WTC11 (cell line): ENCODE measurements at regions not wholly inside any gene's neighbourhood (a gene's known extent, or its start where the extent isn't known, plus 50 kb on each side); places are given as distances from the start of the nearest gene placed in this dataset.

Experiments used
- ATAC-seq: fragments of 200-7000 bp; cut with Tn5 transposase; 2 replicates; pipeline ENCODE4 v1.10.0; 2021; ENCODE audit warnings: mild to moderate bottlenecking, moderate library complexity
- CTCF ChIA-PET: fragments of 300-600 bp; sonication (Branson Sonifier 250); formaldehyde crosslinking; loops from one replicate; lab custom pipeline; 2021; ENCODE audit warnings: antibody characterized with exemption; lab: Charles Lee
- POLR2A ChIA-PET: fragments of 350-600 bp; sonication (Branson Sonifier 250); formaldehyde crosslinking; loops from one replicate; lab custom pipeline; 2021; ENCODE audit warnings: antibody characterized with exemption; lab: Charles Lee
- DNase-seq: peaks from one replicate; pipeline ENCODE4 v3.0.0; 2021; ENCODE audit warnings: low spot score
- H3K27ac Mint-ChIP-seq: 2 replicates; pipeline ENCODE4 v1.8.0; 2021; ENCODE audit warnings: mixed read lengths
- H3K27me3 Mint-ChIP-seq: 2 replicates; pipeline ENCODE4 v1.8.0; 2021; ENCODE audit warnings: low read depth, mild to moderate bottlenecking, moderate library complexity, mixed read lengths
- H3K36me3 Mint-ChIP-seq: 2 replicates; pipeline ENCODE4 v1.8.0; 2021; ENCODE audit warnings: mixed read lengths
- H3K4me1 Mint-ChIP-seq: 2 replicates; pipeline ENCODE4 v1.8.0; 2022; ENCODE audit warnings: mixed read lengths
- H3K4me3 Mint-ChIP-seq: 2 replicates; pipeline ENCODE4 v1.8.0; 2021; ENCODE audit warnings: mild to moderate bottlenecking, moderate library complexity, mixed read lengths
- H3K9me3 Mint-ChIP-seq: 2 replicates; pipeline ENCODE4 v1.8.0; 2021; ENCODE audit warnings: mixed read lengths
- AFF4 ChIP-seq: sonication (generic); formaldehyde crosslinking; IDR thresholded peaks from 2 replicates; pipeline ENCODE4 v1.8.1; 2023; ENCODE audit warnings: mild to moderate bottlenecking, missing genetic modification reagents, borderline replicate concordance
- ATF1 ChIP-seq: sonication (generic); formaldehyde crosslinking; IDR thresholded peaks from 2 replicates; pipeline ENCODE4 v1.8.1; 2023; ENCODE audit warnings: mild to moderate bottlenecking, moderate library complexity, missing genetic modification reagents
- ATF3 ChIP-seq: sonication (generic); formaldehyde crosslinking; conservative IDR thresholded peaks from 2 replicates; pipeline ENCODE4 v1.8.1; 2022; ENCODE audit warnings: mild to moderate bottlenecking, missing genetic modification reagents
- ATF6 ChIP-seq: sonication (generic); formaldehyde crosslinking; IDR thresholded peaks from 2 replicates; pipeline ENCODE4 v1.8.1; 2023; ENCODE audit warnings: mild to moderate bottlenecking, missing genetic modification reagents
- CTCF ChIP-seq: fragments of 200-600 bp; IDR thresholded peaks from 2 replicates; pipeline ENCODE4 v1.8.0; 2022; ENCODE audit warnings: antibody characterized with exemption
- EMX1 ChIP-seq: fragments of 250-450 bp; sonication (Bioruptor Pico); IDR thresholded peaks from 2 replicates; pipeline ENCODE4 v1.8.0; 2021; ENCODE audit warnings: mild to moderate bottlenecking
- FOXP1 ChIP-seq: sonication (generic); formaldehyde crosslinking; IDR thresholded peaks from 2 replicates; pipeline ENCODE4 v1.8.0; 2022; ENCODE audit warnings: missing genetic modification reagents, mild to moderate bottlenecking, moderate library complexity, borderline replicate concordance
- GABPB1 ChIP-seq: sonication (generic); formaldehyde crosslinking; IDR thresholded peaks from 2 replicates; pipeline ENCODE4 v1.8.1; 2023; ENCODE audit warnings: mild to moderate bottlenecking, missing genetic modification reagents
- HMGA2 ChIP-seq: fragments of 250-450 bp; sonication (Bioruptor Pico); IDR thresholded peaks from 2 replicates; pipeline ENCODE4 v1.4.0; 2021; ENCODE audit warnings: mild to moderate bottlenecking, moderate library complexity
- JAZF1 ChIP-seq: fragments of 250-450 bp; sonication (Bioruptor Pico); IDR thresholded peaks from 2 replicates; pipeline ENCODE4 v1.9.0; 2021; ENCODE audit warnings: moderate library complexity, mild to moderate bottlenecking, inconsistent platforms
- NFATC4 ChIP-seq: fragments of 250-450 bp; sonication (Bioruptor Pico); IDR thresholded peaks from 2 replicates; pipeline ENCODE4 v1.9.0; 2021; ENCODE audit warnings: mild to moderate bottlenecking
- NFYB ChIP-seq: sonication (generic); formaldehyde crosslinking; conservative IDR thresholded peaks from 2 replicates; pipeline ENCODE4 v1.8.0; 2022; ENCODE audit warnings: low read depth, missing genetic modification reagents
- OVOL2 ChIP-seq: fragments of 250-450 bp; sonication (Bioruptor Pico); IDR thresholded peaks from 2 replicates; pipeline ENCODE4 v1.9.0; 2021; ENCODE audit warnings: mild to moderate bottlenecking, borderline replicate concordance
- STAT6 ChIP-seq: sonication (generic); formaldehyde crosslinking; conservative IDR thresholded peaks from 2 replicates; pipeline ENCODE4 v1.8.1; 2023; ENCODE audit warnings: mild to moderate bottlenecking, low read depth, missing genetic modification reagents, moderate library complexity
- TCF7 ChIP-seq: sonication (generic); formaldehyde crosslinking; IDR thresholded peaks from 2 replicates; pipeline ENCODE4 v1.8.0; 2022; ENCODE audit warnings: mild to moderate bottlenecking, low read depth, missing genetic modification reagents, moderate library complexity
- TEAD4 ChIP-seq: sonication (generic); formaldehyde crosslinking; IDR thresholded peaks from 2 replicates; pipeline ENCODE4 v1.8.0; 2022; ENCODE audit warnings: mild to moderate bottlenecking, missing genetic modification reagents
- TP53 ChIP-seq: sonication (generic); formaldehyde crosslinking; IDR thresholded peaks from 2 replicates; pipeline ENCODE4 v1.8.1; 2023; ENCODE audit warnings: mild to moderate bottlenecking, missing genetic modification reagents
- ZMAT4 ChIP-seq: fragments of 250-450 bp; sonication (Bioruptor Pico); IDR thresholded peaks from 2 replicates; pipeline ENCODE4 v1.9.0; 2021; ENCODE audit warnings: mild to moderate bottlenecking
- ZNF232 ChIP-seq: sonication (generic); formaldehyde crosslinking; IDR thresholded peaks from 2 replicates; pipeline ENCODE4 v1.8.0; 2022; ENCODE audit warnings: mild to moderate bottlenecking, missing genetic modification reagents
- ZNF512 ChIP-seq: sonication (generic); formaldehyde crosslinking; IDR thresholded peaks from 2 replicates; pipeline ENCODE4 v1.8.1; 2022; ENCODE audit warnings: missing genetic modification reagents, borderline replicate concordance
- ZNF532 ChIP-seq: fragments of 250-450 bp; sonication (Bioruptor Pico); IDR thresholded peaks from 2 replicates; pipeline ENCODE4 v1.9.0; 2021; ENCODE audit warnings: mild to moderate bottlenecking, borderline replicate concordance

GRCh38 chr10:128390596-128390995 lies 264.4 kb upstream of the MKI67 start (continued):
- TF ChIP-seq AFF4 (CRISPR knock-in tag) (no peak), STAT6 (CRISPR knock-in tag) (no peak), FOXP1 (CRISPR knock-in tag) (no peak), CTCF (no peak), ATF6 (CRISPR knock-in tag) (no peak), EMX1 (CRISPR knock-in tag) (no peak), ZMAT4 (CRISPR knock-in tag) (no peak)

- Mint-ChIP-seq H3K9me3 (peaks cover 4% of the 10 kb centered on the region), H3K27ac (no peak overlapping the region), H3K36me3 (no peaks in the 10 kb centered on the region), H3K4me3 (no peak overlapping the region), H3K4me1 (peaks cover 8% of the 10 kb centered on the region), H3K27me3 (no peaks in the 10 kb centered on the region)
- no peak for ATAC-seq
- ChIA-PET POLR2A (no interaction called here), CTCF (no interaction called here)
- no peak for DNase-seq
- no peak for TF ChIP-seq ZNF532
- TF ChIP-seq TEAD4 (CRISPR knock-in tag): no peak
- TF ChIP-seq HMGA2 (CRISPR knock-in tag): no peak
- TF ChIP-seq JAZF1 (CRISPR knock-in tag): no peak
- TF ChIP-seq ZNF232 (CRISPR knock-in tag): no peak
- no peak for TF ChIP-seq ATF3 (CRISPR knock-in tag)
- TF ChIP-seq OVOL2: no peak
- TF ChIP-seq TCF7 (CRISPR knock-in tag): no peak
- no peak for TF ChIP-seq ATF1 (CRISPR knock-in tag)
- no peak for TF ChIP-seq TP53
- TF ChIP-seq NFYB: no peak
- TF ChIP-seq ZNF512 (CRISPR knock-in tag): no peak
- TF ChIP-seq GABPB1 (CRISPR knock-in tag): no peak
- TF ChIP-seq NFATC4 (CRISPR knock-in tag): no peak
Measured at GRCh38 chr10:128393546-128393945, 267.3 kb upstream of the MKI67 start.
